Tibial nerve (tissue), 4 donors: ENCODE measurements at regions not wholly inside any gene's neighbourhood (a gene's known extent, or its start where the extent isn't known, plus 50 kb on each side); places are given as distances from the start of the nearest gene placed in this dataset.

ENCODE experiments used
- DNase-seq, 2 donors: peaks; one replicate each; pipeline ENCODE4 v3.0.0-alpha.2; 2019; ENCODE audit warnings: low spot score in 2 of 2
- H3K27ac ChIP-seq, 4 donors: fragments of 200-600 bp; sonication (generic) in 3 of 4; one replicate each; pipeline ENCODE4 v1.5.1; 2017 to 2019; ENCODE audit warnings: mild to moderate bottlenecking in 1 of 4
- H3K27me3 ChIP-seq, 2 donors: fragments of 200-600 bp; sonication (generic) in 1 of 2; one replicate each; pipeline versions ENCODE4 v1.5.1 to v1.6.0; 2017 to 2019
- H3K36me3 ChIP-seq, 3 donors: fragments of 200-600 bp; sonication (generic); one replicate each; pipeline ENCODE4 v1.5.1; 2018 to 2019
- H3K4me1 ChIP-seq, 4 donors: fragments of 200-600 bp; sonication (generic) in 3 of 4; one replicate each; pipeline ENCODE4 v1.5.1; 2017 to 2019
- H3K4me3 ChIP-seq, 4 donors: fragments of 200-600 bp; sonication (generic) in 3 of 4; one replicate each; pipeline ENCODE4 v1.5.1; 2017 to 2019; ENCODE audit warnings: mild to moderate bottlenecking in 1 of 4, moderate library complexity in 1 of 4
- H3K9me3 ChIP-seq, 4 donors: fragments of 200-600 bp; sonication (generic) in 3 of 4; one replicate each; pipeline ENCODE4 v1.5.1; 2017 to 2019
- EP300 ChIP-seq, 2 donors: sonication (generic); formaldehyde crosslinking; IDR thresholded peaks; one replicate each; pipeline ENCODE4 v1.6.1; 2017; ENCODE audit warnings: antibody characterized with exemption in 2 of 2, mild to moderate bottlenecking in 1 of 2
- POLR2A ChIP-seq, 2 donors: fragments of 450-650 bp; IDR thresholded peaks; one replicate each; pipeline ENCODE4 v1.6.1; 2017; ENCODE audit warnings: antibody characterized with exemption in 2 of 2, mild to moderate bottlenecking in 2 of 2, moderate library complexity in 2 of 2
- WGBS, 2 donors: methylation state at CpG; one replicate each; pipeline ENCODE4 v1.1.5; 2018; 5-methylcytosine and 5-hydroxymethylcytosine counted together
- TF ChIP-seq, protein P1 (sequence below), 5 experiments: fragments of 200-600 bp in 3 of 5; fragments of 450-650 bp in 2 of 5; sonication (generic) in 3 of 5; IDR thresholded peaks; one replicate each; pipeline ENCODE4 v1.5.1; 2016 to 2019; ENCODE audit warnings: antibody characterized with exemption in 5 of 5, mild to moderate bottlenecking in 3 of 5, moderate library complexity in 2 of 5

DNA sequence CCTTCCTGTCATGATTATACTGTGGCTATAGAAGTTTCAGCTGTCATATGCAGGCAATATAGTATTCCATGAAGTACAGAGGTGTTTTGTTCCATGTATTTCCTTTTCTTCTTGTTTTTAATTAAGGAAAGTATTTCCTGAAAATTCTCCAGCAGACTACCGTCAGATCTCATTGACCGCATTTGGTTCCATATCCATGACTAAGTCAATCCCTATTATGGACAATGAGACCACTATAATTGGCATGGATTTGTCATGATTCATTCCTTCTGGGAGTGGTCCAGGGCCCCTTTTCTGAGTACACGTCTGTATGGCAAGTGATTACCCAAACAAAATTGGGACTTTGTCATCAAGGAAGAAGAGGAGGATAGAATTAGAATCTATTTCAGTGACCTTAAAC is 283.2 kb upstream of the CLINT1 start:
- H3K9me3 ChIP-seq, result no peaks in the 10 kb centered on the region
- H3K27ac ChIP-seq, result no peak overlapping the region
- no peaks in the 10 kb centered on the region for H3K27me3 ChIP-seq
- 69 to 71% methylated on average over 3 of the region's 3 CpGs for WGBS, 2 donors
- H3K4me3 ChIP-seq, result no peak overlapping the region
- DNase-seq, result no peak
- no peaks in the 10 kb centered on the region for H3K4me1 ChIP-seq
- no peak for TF ChIP-seq POLR2A (IDR thresholded peaks at IDR 0.05)
- TF ChIP-seq, protein P1, sequence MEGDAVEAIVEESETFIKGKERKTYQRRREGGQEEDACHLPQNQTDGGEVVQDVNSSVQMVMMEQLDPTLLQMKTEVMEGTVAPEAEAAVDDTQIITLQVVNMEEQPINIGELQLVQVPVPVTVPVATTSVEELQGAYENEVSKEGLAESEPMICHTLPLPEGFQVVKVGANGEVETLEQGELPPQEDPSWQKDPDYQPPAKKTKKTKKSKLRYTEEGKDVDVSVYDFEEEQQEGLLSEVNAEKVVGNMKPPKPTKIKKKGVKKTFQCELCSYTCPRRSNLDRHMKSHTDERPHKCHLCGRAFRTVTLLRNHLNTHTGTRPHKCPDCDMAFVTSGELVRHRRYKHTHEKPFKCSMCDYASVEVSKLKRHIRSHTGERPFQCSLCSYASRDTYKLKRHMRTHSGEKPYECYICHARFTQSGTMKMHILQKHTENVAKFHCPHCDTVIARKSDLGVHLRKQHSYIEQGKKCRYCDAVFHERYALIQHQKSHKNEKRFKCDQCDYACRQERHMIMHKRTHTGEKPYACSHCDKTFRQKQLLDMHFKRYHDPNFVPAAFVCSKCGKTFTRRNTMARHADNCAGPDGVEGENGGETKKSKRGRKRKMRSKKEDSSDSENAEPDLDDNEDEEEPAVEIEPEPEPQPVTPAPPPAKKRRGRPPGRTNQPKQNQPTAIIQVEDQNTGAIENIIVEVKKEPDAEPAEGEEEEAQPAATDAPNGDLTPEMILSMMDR (IDR thresholded peaks at IDR 0.05), result no peak
- no peak for TF ChIP-seq EP300 (IDR thresholded peaks at IDR 0.05)
- no peaks in the 10 kb centered on the region for H3K36me3 ChIP-seq

DNA sequence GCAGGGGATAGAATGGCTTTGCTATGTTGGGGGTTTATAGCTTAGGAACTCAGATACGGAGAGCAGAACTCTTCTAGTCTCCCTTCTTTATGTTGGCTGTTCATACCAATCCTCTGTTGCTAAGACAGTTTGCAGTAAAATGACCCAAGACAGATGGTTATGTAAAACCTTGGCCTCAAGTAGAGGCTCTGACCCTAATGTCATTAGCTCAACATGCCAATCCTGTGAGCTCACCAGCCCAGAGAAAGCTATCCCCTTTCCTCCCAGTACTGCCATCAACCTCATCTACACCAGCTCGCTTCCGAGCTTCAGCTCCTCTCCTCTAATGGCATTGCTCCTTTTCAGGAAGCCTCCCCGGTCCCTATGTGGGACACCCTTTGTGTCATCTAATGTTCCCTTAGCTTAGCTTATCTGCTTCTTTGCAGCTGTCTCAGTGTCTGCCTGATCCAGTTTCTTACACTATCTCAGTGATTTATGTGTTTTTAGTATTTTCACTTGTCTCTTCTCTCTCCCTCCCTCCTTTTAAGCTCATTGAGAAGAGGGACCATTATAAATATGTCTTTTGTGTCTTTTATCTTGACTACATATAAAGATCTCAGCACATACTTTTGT is 281.3 kb upstream of the CLINT1 start:
- Histone ChIP-seq H3K9me3 (no peaks in the 10 kb centered on the region), H3K27ac (peak overlapping the region in 1 of 4 donors; percentile 8), H3K36me3 (no peaks in the 10 kb centered on the region), H3K4me1 (no peaks in the 10 kb centered on the region), H3K27me3 (no peaks in the 10 kb centered on the region), H3K4me3 (no peak overlapping the region)
- WGBS, 2 donors, result 30 to 58% methylated on average over 4 of the region's 4 CpGs
- peak in 1 of 2 donors; percentile 34 for TF ChIP-seq EP300 (IDR thresholded peaks at IDR 0.05)
- TF ChIP-seq, protein P1 (IDR thresholded peaks at IDR 0.05), result no peak
- peak; percentile 21 to 45 for DNase-seq

DNA sequence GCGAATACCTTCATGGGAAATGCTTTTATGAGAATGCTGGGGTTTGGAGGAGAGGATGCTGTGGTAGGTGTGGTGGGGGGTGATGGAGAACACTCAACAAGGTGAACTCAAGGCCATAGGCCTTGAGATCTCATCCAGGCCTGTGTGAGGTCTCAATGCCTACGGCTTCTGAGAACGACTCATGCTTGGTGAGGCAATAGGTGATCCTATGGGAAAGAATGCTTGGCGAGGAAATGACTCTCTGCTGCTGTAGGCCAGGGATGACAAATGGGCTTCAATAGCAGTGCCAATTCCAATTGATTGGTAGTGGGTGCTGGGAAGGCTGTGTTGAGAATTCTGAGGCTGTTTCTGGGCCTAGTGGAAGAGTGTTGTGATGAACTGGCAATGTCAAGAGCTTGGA is 280.2 kb upstream of the CLINT1 start:
- no peaks in the 10 kb centered on the region for H3K36me3 ChIP-seq
- H3K27ac ChIP-seq, result no peak overlapping the region
- no peaks in the 10 kb centered on the region for H3K9me3 ChIP-seq
- WGBS, 2 donors, result 84 to 89% methylated on average over 4 of the region's 4 CpGs
- no peak overlapping the region for H3K4me3 ChIP-seq
- no peaks in the 10 kb centered on the region for H3K4me1 ChIP-seq
- TF ChIP-seq POLR2A (IDR thresholded peaks at IDR 0.05), result no peak
- no peak for TF ChIP-seq EP300 (IDR thresholded peaks at IDR 0.05)
- TF ChIP-seq, protein P1 (IDR thresholded peaks at IDR 0.05), result no peak
- no peaks in the 10 kb centered on the region for H3K27me3 ChIP-seq
- DNase-seq, result no peak

DNA sequence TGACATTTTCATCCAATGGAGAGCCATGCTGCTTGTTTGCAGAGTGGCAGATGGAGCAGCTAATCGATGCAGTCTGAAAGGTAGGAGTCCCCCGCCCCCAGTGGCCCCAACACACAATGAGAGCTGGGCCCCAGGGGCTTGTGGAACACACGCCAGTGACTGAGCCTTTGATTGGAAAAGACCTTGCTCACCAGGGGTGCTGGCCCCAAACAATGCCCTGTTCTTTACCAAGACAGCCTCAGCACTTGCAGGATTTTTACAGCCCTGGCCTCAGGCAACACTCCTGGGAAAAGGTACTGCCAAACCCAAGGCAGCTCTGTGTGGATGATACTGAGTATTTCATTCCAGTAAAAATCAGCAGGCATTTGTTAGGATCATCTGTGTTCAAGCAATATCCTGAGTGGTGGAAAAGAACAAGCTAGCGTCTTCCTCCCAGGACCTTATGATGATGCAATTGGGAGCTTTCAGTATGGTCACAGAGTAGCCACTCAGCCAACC is 276.8 kb upstream of the CLINT1 start:
- H3K27me3 ChIP-seq, result no peaks in the 10 kb centered on the region
- H3K4me3 ChIP-seq, result no peak overlapping the region
- no peaks in the 10 kb centered on the region for H3K36me3 ChIP-seq
- peak; percentile 45 to 64 for DNase-seq
- WGBS, 2 donors, result 44 to 45% methylated on average over 3 to 4 of the region's 4 CpGs
- H3K27ac ChIP-seq, result no peak overlapping the region
- no peaks in the 10 kb centered on the region for H3K9me3 ChIP-seq
- TF ChIP-seq EP300 (IDR thresholded peaks at IDR 0.05), result peak in 1 of 2 donors; percentile 62
- TF ChIP-seq POLR2A (IDR thresholded peaks at IDR 0.05), result no peak
- H3K4me1 ChIP-seq, result no peaks in the 10 kb centered on the region

DNA sequence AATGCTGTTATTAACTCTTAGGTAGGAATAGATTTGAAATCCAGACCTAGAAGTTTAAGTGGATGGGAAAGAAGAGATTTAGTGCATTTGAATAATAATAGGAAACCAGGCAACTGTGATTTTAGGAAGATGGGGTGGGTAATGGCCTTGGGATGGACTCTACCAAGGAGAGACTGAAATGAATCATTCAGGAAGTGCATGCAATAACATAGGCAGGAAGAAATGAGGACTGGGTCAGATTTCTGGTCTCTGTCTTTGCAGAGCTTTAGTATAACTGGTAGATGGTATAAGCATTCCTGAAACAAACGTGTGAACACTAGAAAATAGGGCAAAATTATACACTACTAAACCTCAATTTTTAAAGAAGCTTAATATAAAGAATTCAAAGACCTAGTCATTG is 274.4 kb upstream of the CLINT1 start:
- no peaks in the 10 kb centered on the region for H3K4me1 ChIP-seq
- WGBS, 2 donors, result 55 to 73% methylated on average over 1 of the region's 1 CpG
- TF ChIP-seq POLR2A (IDR thresholded peaks at IDR 0.05), result no peak
- TF ChIP-seq, protein P1 (IDR thresholded peaks at IDR 0.05), result no peak
- TF ChIP-seq EP300 (IDR thresholded peaks at IDR 0.05), result no peak

More for the DNA sequence above, 274.4 kb upstream of the CLINT1 start:
- Histone ChIP-seq H3K4me3 (no peak overlapping the region), H3K27me3 (no peaks in the 10 kb centered on the region), H3K27ac (no peak overlapping the region), H3K36me3 (no peaks in the 10 kb centered on the region), H3K9me3 (no peaks in the 10 kb centered on the region)
- DNase-seq, result no peak
